GM12875 (cell line): ENCODE measurements at regions not wholly inside any gene's neighbourhood (a gene's known extent, or its start where the extent isn't known, plus 50 kb on each side); places are given as distances from the start of the nearest gene placed in this dataset.

Source experiments
- H3K4me3 ChIP-seq: one replicate; pipeline ENCODE4 v1.5.1; 2011; ENCODE audit warnings: low read depth, low read length, control low read depth
- TF ChIP-seq, protein P1 (sequence below): IDR thresholded peaks from 2 replicates; pipeline ENCODE4 v1.5.1; 2011; ENCODE audit warnings: low read depth, mild to moderate bottlenecking, control low read depth, inconsistent platforms, low read length, moderate library complexity, borderline replicate concordance; ENCODE audit not compliant: insufficient read depth

DNA sequence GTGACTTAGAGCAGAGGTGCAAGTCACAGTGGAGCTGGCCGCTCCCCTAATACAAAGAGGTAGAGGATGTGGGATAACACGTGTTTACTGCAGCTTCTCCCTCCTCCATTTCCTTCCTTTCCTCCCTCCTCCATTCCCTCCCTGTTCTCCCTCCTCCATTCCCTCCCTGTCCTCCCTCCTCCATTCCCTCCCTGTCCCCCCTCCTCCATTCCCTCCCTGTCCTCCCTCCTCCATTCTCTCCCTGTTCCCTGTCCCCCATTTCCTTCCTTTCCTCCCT, 124.0 kb downstream of the CRYAA start:
- TF ChIP-seq, protein P1, sequence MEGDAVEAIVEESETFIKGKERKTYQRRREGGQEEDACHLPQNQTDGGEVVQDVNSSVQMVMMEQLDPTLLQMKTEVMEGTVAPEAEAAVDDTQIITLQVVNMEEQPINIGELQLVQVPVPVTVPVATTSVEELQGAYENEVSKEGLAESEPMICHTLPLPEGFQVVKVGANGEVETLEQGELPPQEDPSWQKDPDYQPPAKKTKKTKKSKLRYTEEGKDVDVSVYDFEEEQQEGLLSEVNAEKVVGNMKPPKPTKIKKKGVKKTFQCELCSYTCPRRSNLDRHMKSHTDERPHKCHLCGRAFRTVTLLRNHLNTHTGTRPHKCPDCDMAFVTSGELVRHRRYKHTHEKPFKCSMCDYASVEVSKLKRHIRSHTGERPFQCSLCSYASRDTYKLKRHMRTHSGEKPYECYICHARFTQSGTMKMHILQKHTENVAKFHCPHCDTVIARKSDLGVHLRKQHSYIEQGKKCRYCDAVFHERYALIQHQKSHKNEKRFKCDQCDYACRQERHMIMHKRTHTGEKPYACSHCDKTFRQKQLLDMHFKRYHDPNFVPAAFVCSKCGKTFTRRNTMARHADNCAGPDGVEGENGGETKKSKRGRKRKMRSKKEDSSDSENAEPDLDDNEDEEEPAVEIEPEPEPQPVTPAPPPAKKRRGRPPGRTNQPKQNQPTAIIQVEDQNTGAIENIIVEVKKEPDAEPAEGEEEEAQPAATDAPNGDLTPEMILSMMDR = no peak

DNA sequence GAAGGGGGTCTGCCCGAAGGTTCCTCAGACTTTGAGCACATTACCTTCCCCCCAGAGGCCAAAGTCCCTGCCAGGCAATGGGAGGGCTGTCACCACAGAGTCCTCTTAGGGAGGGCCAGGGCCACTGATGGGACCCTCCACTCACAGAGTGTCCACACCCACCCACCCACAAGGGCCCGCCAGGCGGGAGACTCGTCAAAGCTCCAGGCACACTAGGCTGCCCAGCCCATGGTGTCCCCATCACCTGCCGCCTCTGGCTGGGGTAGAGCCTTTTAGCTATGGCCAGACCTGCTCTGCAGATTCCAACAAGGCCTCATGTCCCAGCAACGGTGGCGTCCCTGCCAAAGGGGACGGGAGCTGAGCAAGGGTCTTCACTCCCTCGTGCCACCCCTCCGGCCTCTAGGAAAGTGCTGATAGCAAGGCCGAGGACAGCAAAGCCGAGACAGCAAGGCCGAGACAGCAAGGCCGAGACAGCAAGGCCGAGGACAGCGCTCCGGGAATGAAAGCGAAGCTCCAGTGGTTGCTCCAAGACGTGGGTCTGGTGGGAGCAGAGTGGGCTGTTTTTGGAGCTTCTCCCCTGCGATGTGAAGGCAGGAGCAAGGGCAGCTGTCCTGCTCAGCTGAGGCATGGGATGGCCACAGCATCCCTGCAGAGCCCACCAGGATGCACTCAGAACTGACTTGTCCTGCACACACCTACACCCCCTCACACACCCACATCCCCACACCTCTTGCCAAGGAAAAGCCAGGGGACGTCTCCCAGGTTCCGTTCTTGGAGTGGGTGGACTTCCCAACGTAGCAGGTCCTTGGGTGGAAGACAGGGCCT, 123.4 kb downstream of the CRYAA start:
- H3K4me3 ChIP-seq = no peak overlapping the region
- TF ChIP-seq, protein P1 = no peak

More for the DNA sequence above, 124.0 kb downstream of the CRYAA start:
- H3K4me3 ChIP-seq = no peak overlapping the region

DNA sequence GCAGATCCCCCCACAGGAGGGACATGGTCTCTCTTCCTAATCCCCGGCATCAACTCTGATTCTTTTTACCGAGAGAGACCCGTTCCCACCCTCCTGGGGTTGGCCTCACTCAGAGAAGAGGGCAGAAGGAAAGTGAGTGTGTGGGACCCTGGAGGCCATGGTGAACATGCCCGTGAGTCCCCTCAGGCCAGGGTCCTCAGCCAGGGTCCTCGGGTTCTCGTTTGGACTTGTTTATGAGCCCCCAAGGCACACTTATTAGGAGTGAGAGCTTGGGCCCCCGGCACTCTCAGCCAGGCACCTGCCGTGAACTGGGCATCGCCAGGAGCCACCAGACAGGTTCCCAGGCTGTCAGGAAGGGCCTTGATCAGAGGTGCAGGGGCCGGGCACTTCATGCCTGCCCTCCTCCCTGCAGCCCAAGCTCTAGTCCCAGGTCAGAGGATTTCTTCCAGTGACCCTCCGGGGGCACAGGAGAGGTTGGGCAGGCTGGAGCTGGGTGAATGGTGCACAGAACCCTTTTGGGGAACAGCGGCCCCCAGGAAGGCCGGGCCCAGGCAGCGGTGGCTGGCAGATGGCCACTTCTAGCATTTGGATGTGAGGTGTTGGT, 122.6 kb downstream of the CRYAA start:
- TF ChIP-seq, protein P1 = no peak
- no peak overlapping the region for H3K4me3 ChIP-seq

DNA sequence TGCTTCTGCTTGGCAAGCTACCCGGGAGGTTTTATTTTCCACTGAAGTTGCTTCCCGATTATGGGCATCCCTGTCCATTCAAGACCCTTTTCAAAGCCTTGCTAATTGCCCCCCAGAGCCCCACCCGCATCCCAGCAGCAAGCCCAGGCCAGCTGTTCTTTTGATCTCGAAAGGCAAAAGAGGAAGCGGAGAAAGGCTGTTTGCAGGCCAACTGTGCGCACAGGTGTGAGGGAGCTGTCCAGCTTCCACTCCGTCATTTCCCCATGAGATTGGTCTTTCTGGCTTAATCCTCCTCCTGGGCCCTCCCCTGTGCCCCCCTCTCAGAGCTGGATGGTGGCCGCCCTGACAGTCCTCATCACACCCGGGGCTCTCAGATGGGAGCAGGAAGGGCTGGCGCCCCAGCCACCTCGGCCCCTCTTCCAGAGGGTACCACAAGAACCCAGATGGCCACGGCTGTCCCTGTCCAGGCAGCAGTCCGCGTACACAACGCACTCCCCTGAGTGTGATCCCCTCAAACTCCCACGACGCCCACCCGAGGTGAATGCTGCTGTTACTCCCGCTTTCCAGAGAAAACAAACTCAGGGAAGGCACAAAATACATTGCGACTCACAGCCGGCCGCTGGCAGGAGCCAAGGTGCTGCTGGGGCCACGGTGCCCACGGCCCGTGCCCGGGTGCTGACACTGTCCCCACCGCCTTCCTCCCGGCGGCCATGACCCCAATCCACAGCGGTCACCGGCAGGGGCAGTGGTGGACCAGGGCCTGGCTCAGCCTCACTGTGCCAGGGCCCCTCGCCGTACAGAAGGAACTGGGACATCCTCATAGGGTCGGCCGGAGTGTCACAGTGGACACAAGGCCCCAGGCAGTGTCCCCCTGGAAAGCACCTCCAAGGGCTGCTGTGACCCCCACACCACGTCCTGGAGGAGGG, 121.9 kb downstream of the CRYAA start:
- TF ChIP-seq, protein P1 = no peak
- no peak overlapping the region for H3K4me3 ChIP-seq

DNA sequence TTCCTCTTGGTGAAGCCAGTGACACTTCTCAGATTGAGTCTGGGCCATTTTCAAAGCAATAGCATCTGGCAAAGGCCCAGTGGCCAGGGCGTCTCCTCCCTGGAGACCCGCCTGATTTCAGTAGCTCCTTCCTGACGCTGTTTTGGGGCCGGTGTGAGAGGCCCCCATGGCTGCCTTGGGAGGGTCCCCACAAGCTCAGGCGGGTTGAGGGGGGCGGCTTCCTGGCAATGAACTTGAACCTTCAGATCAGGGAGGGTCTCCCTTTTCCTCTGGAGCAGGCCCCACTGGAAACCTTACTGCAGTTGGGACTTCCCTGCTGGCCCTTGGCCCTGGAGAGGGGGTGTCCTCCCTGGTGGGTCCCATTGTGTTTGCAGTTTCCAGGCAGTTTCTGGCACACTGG, 121.2 kb downstream of the CRYAA start:
- H3K4me3 ChIP-seq = no peak overlapping the region
- TF ChIP-seq, protein P1 = no peak

DNA sequence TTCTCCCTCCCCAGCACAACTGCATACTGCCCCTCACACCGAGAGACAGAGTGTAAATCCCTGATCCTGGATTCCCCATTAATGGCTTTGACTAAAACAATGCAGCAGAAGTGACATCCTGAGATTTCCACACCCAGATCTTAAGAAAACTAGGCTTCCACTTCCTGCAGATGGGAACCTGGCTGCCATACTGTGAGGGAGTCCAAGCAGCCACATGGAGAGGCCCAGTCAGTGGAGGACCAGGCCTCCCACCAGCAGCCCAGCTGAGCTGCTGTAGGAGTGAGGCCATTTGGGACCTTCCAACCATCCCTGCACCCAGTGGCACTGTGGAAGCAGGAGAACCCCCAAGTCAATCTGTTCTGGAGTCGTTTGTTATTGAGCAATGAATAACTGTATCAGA, 120.6 kb downstream of the CRYAA start:
- no peak overlapping the region for H3K4me3 ChIP-seq
- TF ChIP-seq, protein P1 = no peak
